K562 (cell line): ENCODE measurements at regions not wholly inside any gene's neighbourhood (a gene's known extent, or its start where the extent isn't known, plus 50 kb on each side); places are given as distances from the start of the nearest gene placed in this dataset.

ENCODE experiments used
- ATAC-seq: fragments of 200-7000 bp; cut with Tn5 transposase; 3 replicates; pipeline ENCODE4 v1.9.1; 2020; ENCODE audit warnings: moderate library complexity
- BruUV-seq: library from RNA; stranded (reverse); fragments of 400-500 nt; replicated peaks from 2 replicates; lab custom pipeline; 2021; lab: Mats Ljungman, UMichigan
- CTCF ChIA-PET: fragments of 300-600 bp; formaldehyde crosslinking; extraction: SDS; loops from one replicate; lab custom pipeline; 2021; ENCODE audit warnings: low intra/inter-chr PET ratio; lab: Yijun Ruan, JAX
- POLR2A ChIA-PET: fragments of 300-600, 350-650 bp; sonication (Branson Sonifier 250); formaldehyde crosslinking; extraction: SDS; loops from one replicate; lab custom pipeline; 2021; ENCODE audit warnings: antibody characterized with exemption, inconsistent platforms; lab: Yijun Ruan, JAX
- DNase-seq, 4 experiments: peaks; one replicate each; pipeline versions ENCODE4 v3.0.0 to v3.0.0-alpha.2; 2011 to 2018; ENCODE audit warnings: low spot score in 3 of 4, mixed read lengths in 3 of 4; ENCODE audit errors: extremely low read depth in 1 of 4
- FAIRE-seq: peaks from 2 replicates; lab custom pipeline; 2011; peaks lifted over from hg19 to GRCh38; lab: Jason Lieb, UNC
- H2AFZ ChIP-seq: 2 replicates; pipeline ENCODE4 v1.6.0; 2011; ENCODE audit warnings: low read depth, low read length, control low read depth, inconsistent platforms
- H3K27ac ChIP-seq: fragments of 200-600 bp; 3 replicates; pipeline ENCODE4 v1.8.0; 2011; ENCODE audit warnings: low read depth, mild to moderate bottlenecking, control low read depth, inconsistent platforms, low read length, moderate library complexity, mixed read lengths; ENCODE audit errors: extremely low read depth
- H3K27me3 ChIP-seq, 2 experiments: fragments of 300-600 bp in 1 of 2; 2 replicates in 1 of 2; 3 replicates in 1 of 2; pipeline versions ENCODE4 v1.6.0 to v1.8.0; 2011; ENCODE audit warnings: inconsistent platforms in 2 of 2, low read length in 2 of 2, mild to moderate bottlenecking in 1 of 2, mixed read lengths in 1 of 2, moderate library complexity in 1 of 2; ENCODE audit not compliant: control insufficient read depth in 2 of 2, insufficient read depth in 2 of 2
- H3K36me3 ChIP-seq: fragments of 300-600 bp; 3 replicates; pipeline ENCODE4 v1.8.0; 2011; ENCODE audit warnings: mild to moderate bottlenecking, low read length, inconsistent platforms; ENCODE audit not compliant: control insufficient read depth, insufficient read depth
- H3K4me1 ChIP-seq, 2 experiments: fragments of 200-600 bp in 1 of 2; replicated peaks in 1 of 2; 2 replicates in 1 of 2; 3 replicates in 1 of 2; pipeline versions ENCODE4 v1.5.1 to v1.8.0; 2011; ENCODE audit warnings: inconsistent platforms in 2 of 2, low read length in 2 of 2, mild to moderate bottlenecking in 1 of 2, mixed read lengths in 1 of 2, moderate library complexity in 1 of 2; ENCODE audit not compliant: control insufficient read depth in 2 of 2, insufficient read depth in 2 of 2
- H3K4me2 ChIP-seq: 2 replicates; pipeline ENCODE4 v1.6.1; 2011; ENCODE audit warnings: low read length, control low read depth, inconsistent platforms, mixed read lengths; ENCODE audit not compliant: insufficient read depth
- H3K4me3 ChIP-seq: fragments of 200-600 bp; sonication (generic), shearing (Covaris generic); 2 replicates; pipeline ENCODE4 v1.5.1; 2016; ENCODE audit warnings: control low read depth, inconsistent platforms
- H3K79me2 ChIP-seq: fragments of 200-600 bp; 3 replicates; pipeline ENCODE4 v1.8.0; 2011; ENCODE audit warnings: low read length, inconsistent platforms; ENCODE audit not compliant: control insufficient read depth, insufficient read depth
- H3K9ac ChIP-seq, 2 experiments: 2 replicates each; pipeline versions ENCODE4 v1.6.0 to v1.6.1; 2011; ENCODE audit warnings: low read depth in 2 of 2, low read length in 2 of 2, control low read depth in 1 of 2, inconsistent platforms in 1 of 2, mild to moderate bottlenecking in 1 of 2, mixed read lengths in 1 of 2; ENCODE audit not compliant: insufficient read depth in 1 of 2
- H3K9me1 ChIP-seq: one replicate; pipeline ENCODE4 v1.6.0; 2011; ENCODE audit warnings: inconsistent platforms, mild to moderate bottlenecking, low read length, moderate library complexity; ENCODE audit not compliant: control insufficient read depth, insufficient read depth
- H3K9me3 ChIP-seq: replicated peaks from 2 replicates; pipeline ENCODE4 v1.5.1; 2011; ENCODE audit warnings: low read depth, low read length, inconsistent platforms; ENCODE audit not compliant: control insufficient read depth, insufficient read depth
- H4K20me1 ChIP-seq: replicated peaks from 2 replicates; pipeline ENCODE4 v1.6.1; 2011; ENCODE audit warnings: low read length, inconsistent platforms, mixed read lengths; ENCODE audit not compliant: control insufficient read depth, insufficient read depth
- CLOCK ChIP-seq: fragments of 250-450 bp; sonication (Bioruptor Pico); IDR thresholded peaks from 2 replicates; pipeline ENCODE4 v1.4.0; 2020; ENCODE audit warnings: mild to moderate bottlenecking, moderate library complexity, borderline replicate concordance
- CUX1 ChIP-seq: fragments of 200-800 bp; sonication (Bioruptor generic); IDR thresholded peaks from 2 replicates; pipeline ENCODE4 v1.6.1; 2016; ENCODE audit warnings: missing genetic modification characterization, missing compliant biosample characterization
- GATAD2B ChIP-seq: fragments of 450-650 bp; IDR thresholded peaks from 2 replicates; pipeline ENCODE4 v1.6.1; 2017; ENCODE audit warnings: mild to moderate bottlenecking, borderline replicate concordance
- HNRNPK ChIP-seq: fragments of 200-400 bp; formaldehyde crosslinking; IDR thresholded peaks from one replicate; pipeline ENCODE4 v1.6.1; 2018; ENCODE audit warnings: mild to moderate bottlenecking, low read depth, low read length; ENCODE audit not compliant: poor library complexity, severe bottlenecking
- NELFE ChIP-seq: IDR thresholded peaks from 2 replicates; pipeline ENCODE4 v1.6.1; 2011; ENCODE audit warnings: mild to moderate bottlenecking; ENCODE audit not compliant: insufficient read depth, insufficient read length
- PURB ChIP-seq: sonication (generic); formaldehyde crosslinking; IDR thresholded peaks from 2 replicates; pipeline ENCODE4 v1.9.0; 2021; ENCODE audit warnings: low read depth, mild to moderate bottlenecking, missing genetic modification reagents
- SRSF7 ChIP-seq: fragments of 200-400 bp; formaldehyde crosslinking; optimal IDR thresholded peaks from 2 replicates; pipeline ENCODE3; 2017; ENCODE audit warnings: mild to moderate bottlenecking, low read depth, low read length
- TFE3 ChIP-seq: fragments of 450-650 bp; formaldehyde crosslinking; IDR thresholded peaks from 2 replicates; pipeline ENCODE4 v1.4.0; 2020; ENCODE audit warnings: mild to moderate bottlenecking, mixed read lengths
- TGIF2 ChIP-seq: sonication (generic); formaldehyde crosslinking; IDR thresholded peaks from 2 replicates; pipeline ENCODE4 v1.8.1; 2022; ENCODE audit warnings: mild to moderate bottlenecking, missing genetic modification reagents, moderate library complexity
- ZNF24 ChIP-seq: fragments of 450-650 bp; IDR thresholded peaks from 2 replicates; pipeline ENCODE4 v1.6.1; 2016
- ZNF586 ChIP-seq: fragments of 450-650 bp; formaldehyde crosslinking; conservative IDR thresholded peaks from 2 replicates; pipeline ENCODE4 v1.4.0; 2020; ENCODE audit warnings: mild to moderate bottlenecking, moderate library complexity
- WGBS: fragments of 100-300 bp; shearing (Covaris generic); methylation state at CpG from one replicate; pipeline ENCODE4 v1.1.6; 2016; ENCODE audit warnings: low coverage, mixed read lengths; ENCODE audit not compliant: insufficient coverage; ENCODE audit errors: missing lambda C conversion rate; 5-methylcytosine and 5-hydroxymethylcytosine counted together
- in situ Hi-C: fragments of 300-500 bp; cut with MboI; formaldehyde crosslinking; loops from 4 replicates; pipeline ENCODE4 v1.15.0; 2018; ENCODE audit warnings: inconsistent platforms, mixed read lengths
- intact Hi-C: fragments of 100-400 bp; cut with micrococcal nuclease; formaldehyde crosslinking; loops from 2 replicates; pipeline ENCODE4 v1.14.2; 2022

GRCh38 chr1:72483846-72484357 is 201.6 kb upstream of the NEGR1 start (continued):
- TF ChIP-seq TFE3 (CRISPR knock-in tag) (no peak), CLOCK (CRISPR knock-in tag) (no peak)

GRCh38 chr1:72482736-72483413 is 200.5 kb upstream of the NEGR1 start:
- Histone ChIP-seq H3K27ac (no peak overlapping the region), H3K4me1 (no peaks in the 10 kb centered on the region), H2AFZ (no peak overlapping the region), H3K4me2 (no peak overlapping the region), H3K36me3 (no peaks in the 10 kb centered on the region), H3K9me3 (no peaks in the 10 kb centered on the region; the same call in none of the 2 replicates), H3K79me2 (no peaks in the 10 kb centered on the region), H3K27me3 (no peaks in the 10 kb centered on the region), H3K9ac (no peak overlapping the region), H4K20me1 (no peaks in the 10 kb centered on the region), H3K9me1 (no peaks in the 10 kb centered on the region), H3K4me3 (no peak overlapping the region)
- no TSS peak for BruUV-seq
- DNase-seq = no peak
- in situ Hi-C loops (no loop called here), intact Hi-C loops (no loop called here)
- POLR2A ChIA-PET = no interaction called here
- no peak for ATAC-seq
- CTCF ChIA-PET = no interaction called here
- 0% methylated on average over 6 of the region's 6 CpGs for WGBS
- FAIRE-seq = no peak
- TF ChIP-seq TGIF2 (CRISPR knock-in tag) (no peak), NELFE (no peak), GATAD2B (no peak), PURB (CRISPR knock-in tag) (no peak), SRSF7 (no peak), ZNF24 (no peak), ZNF586 (no peak), HNRNPK (no peak), CUX1 (no peak)
